Lung (tissue), 11 donors: ENCODE measurements at regions not wholly inside any gene's neighbourhood (a gene's known extent, or its start where the extent isn't known, plus 50 kb on each side); places are given as distances from the start of the nearest gene placed in this dataset.
A peak's percentile ranks its signal among the peaks of the same experiment; 100 is the strongest.

Experiments used
- ATAC-seq: fragments of 200-7000 bp; cut with Tn5 transposase; one replicate; pipeline ENCODE4 v1.9.1; 2020; ENCODE audit warnings: moderate number of reproducible peaks; ENCODE audit not compliant: insufficient read depth, low FRiP score
- DNase-seq, 3 donors: peaks; one replicate each; pipeline ENCODE4 v3.0.0-alpha.2; 2013 to 2017
- H3K27ac ChIP-seq, 2 donors: one replicate each; pipeline ENCODE4 v1.5.1; 2013; ENCODE audit warnings: mild to moderate bottlenecking in 2 of 2, moderate library complexity in 2 of 2, control low read depth in 1 of 2, inconsistent platforms in 1 of 2, low read depth in 1 of 2, low read length in 1 of 2
- H3K27me3 ChIP-seq, 3 donors: one replicate each; pipeline ENCODE4 v1.5.1; 2013; ENCODE audit warnings: low read length in 2 of 3; ENCODE audit not compliant: control insufficient read depth in 3 of 3, insufficient read depth in 3 of 3
- H3K36me3 ChIP-seq, 4 donors: one replicate each; pipeline ENCODE4 v1.5.1; 2013; ENCODE audit warnings: low read length in 4 of 4, mild to moderate bottlenecking in 1 of 4, moderate library complexity in 1 of 4; ENCODE audit not compliant: control insufficient read depth in 4 of 4, insufficient read depth in 4 of 4
- H3K4me1 ChIP-seq, 5 donors: one replicate each; pipeline ENCODE4 v1.5.1; 2013; ENCODE audit warnings: low read length in 5 of 5, mild to moderate bottlenecking in 2 of 5, moderate library complexity in 1 of 5; ENCODE audit not compliant: control insufficient read depth in 5 of 5, insufficient read depth in 5 of 5
- H3K4me3 ChIP-seq: one replicate; pipeline ENCODE4 v1.5.1; 2013; ENCODE audit warnings: mild to moderate bottlenecking, control low read depth, moderate library complexity
- H3K9ac ChIP-seq, 2 donors: one replicate each; pipeline ENCODE4 v1.5.1; 2013; ENCODE audit warnings: low read length in 2 of 2, control low read depth in 1 of 2; ENCODE audit not compliant: insufficient read depth in 1 of 2
- H3K9me3 ChIP-seq, 4 donors: one replicate each; pipeline ENCODE4 v1.5.1; 2013; ENCODE audit warnings: low read length in 3 of 4, mild to moderate bottlenecking in 1 of 4, moderate library complexity in 1 of 4; ENCODE audit not compliant: control insufficient read depth in 4 of 4, insufficient read depth in 3 of 4
- WGBS, 2 donors: extraction: QIAGEN DNeasy Blood & Tissue Kit; methylation state at CpG; one replicate each; pipeline ENCODE4 v1.1.7; 2013; 5-methylcytosine and 5-hydroxymethylcytosine counted together
- TF ChIP-seq, protein P1 (sequence below): IDR thresholded peaks from 2 replicates; pipeline ENCODE4 v1.5.1; 2012; ENCODE audit warnings: mild to moderate bottlenecking; ENCODE audit errors: control extremely low read depth, extremely low read depth
- donor health status: control.
- donor health status: control.
- donor health status: Bipolar disorder and iron deficiency.
- donor health status: healthy.
- donor health status: DM: yes; HTN: yes; CAD: no.

- peak; percentile 70 to 86 (median 82) for DNase-seq
- WGBS, 2 donors: 62 to 77% methylated on average over 2 of the region's 2 CpGs
- Histone ChIP-seq H3K36me3 (no peaks in the 10 kb centered on the region), H3K9me3 (peaks cover 0 to 4% (median 0%) of the 10 kb centered on the region in 4 donors), H3K9ac (no peak overlapping the region), H3K27ac (no peak overlapping the region), H3K4me1 (peaks cover 0 to 21% (median 0%) of the 10 kb centered on the region in 5 donors), H3K4me3 (no peak overlapping the region), H3K27me3 (no peaks in the 10 kb centered on the region)
- no peak for ATAC-seq
- TF ChIP-seq, protein P1, sequence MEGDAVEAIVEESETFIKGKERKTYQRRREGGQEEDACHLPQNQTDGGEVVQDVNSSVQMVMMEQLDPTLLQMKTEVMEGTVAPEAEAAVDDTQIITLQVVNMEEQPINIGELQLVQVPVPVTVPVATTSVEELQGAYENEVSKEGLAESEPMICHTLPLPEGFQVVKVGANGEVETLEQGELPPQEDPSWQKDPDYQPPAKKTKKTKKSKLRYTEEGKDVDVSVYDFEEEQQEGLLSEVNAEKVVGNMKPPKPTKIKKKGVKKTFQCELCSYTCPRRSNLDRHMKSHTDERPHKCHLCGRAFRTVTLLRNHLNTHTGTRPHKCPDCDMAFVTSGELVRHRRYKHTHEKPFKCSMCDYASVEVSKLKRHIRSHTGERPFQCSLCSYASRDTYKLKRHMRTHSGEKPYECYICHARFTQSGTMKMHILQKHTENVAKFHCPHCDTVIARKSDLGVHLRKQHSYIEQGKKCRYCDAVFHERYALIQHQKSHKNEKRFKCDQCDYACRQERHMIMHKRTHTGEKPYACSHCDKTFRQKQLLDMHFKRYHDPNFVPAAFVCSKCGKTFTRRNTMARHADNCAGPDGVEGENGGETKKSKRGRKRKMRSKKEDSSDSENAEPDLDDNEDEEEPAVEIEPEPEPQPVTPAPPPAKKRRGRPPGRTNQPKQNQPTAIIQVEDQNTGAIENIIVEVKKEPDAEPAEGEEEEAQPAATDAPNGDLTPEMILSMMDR: no peak
These were observed 82.3 kb upstream of the CACHD1 start for GRCh38 chr1:64387389-64388285.

GRCh38 chr1:64388336-64388735 is 81.6 kb upstream of the CACHD1 start:
- Histone ChIP-seq H3K9me3 (peaks cover 0 to 4% (median 0%) of the 10 kb centered on the region in 4 donors), H3K4me3 (no peak overlapping the region), H3K4me1 (peaks cover 0 to 21% (median 0%) of the 10 kb centered on the region in 5 donors), H3K36me3 (no peaks in the 10 kb centered on the region), H3K27me3 (no peaks in the 10 kb centered on the region), H3K9ac (no peak overlapping the region), H3K27ac (no peak overlapping the region)
- TF ChIP-seq, protein P1: no peak
- no peak for ATAC-seq
- peak; percentile 64 to 94 (median 94) for DNase-seq
- WGBS, 2 donors: 54 to 72% methylated on average over 1 of the region's 1 CpG

DNA sequence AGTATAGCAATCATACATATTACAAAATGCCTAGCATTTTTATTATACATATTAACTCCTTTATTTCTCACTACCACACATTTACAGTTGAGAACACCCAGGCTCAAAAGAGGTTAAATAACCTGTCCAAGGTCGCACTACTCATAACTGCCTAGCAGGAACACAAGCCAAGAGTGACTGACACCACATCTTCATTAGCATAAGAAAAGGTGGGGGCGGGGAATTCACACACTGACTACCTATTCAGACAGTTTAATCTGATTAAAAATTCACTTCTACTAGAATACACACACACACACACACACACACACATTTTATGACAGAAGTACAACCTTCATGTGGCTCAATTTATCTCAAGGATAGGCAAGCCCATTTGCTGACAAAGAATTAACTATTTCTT is 77.8 kb upstream of the CACHD1 start:
- Histone ChIP-seq H3K4me3 (no peak overlapping the region), H3K36me3 (no peaks in the 10 kb centered on the region), H3K27me3 (no peaks in the 10 kb centered on the region), H3K9ac (no peak overlapping the region), H3K27ac (no peak overlapping the region), H3K4me1 (peaks cover 0 to 16% (median 0%) of the 10 kb centered on the region in 5 donors), H3K9me3 (no peaks in the 10 kb centered on the region)
- TF ChIP-seq, protein P1: no peak
- ATAC-seq (no peak), DNase-seq (no peak)
- 81 to 86% methylated on average over 2 of the region's 2 CpGs for WGBS, 2 donors
